ENCODE measurements at regions not wholly inside any gene's neighbourhood (a gene's known extent, or its start where the extent isn't known, plus 50 kb on each side); places are given as distances from the start of the nearest gene placed in this dataset.

GRCh38 chr2:125588780-125589179 lies 1067.2 kb upstream of the GYPC start:
- TF ChIP-seq TAF1 (conservative IDR thresholded peaks at IDR 0.05) (no peak), CTCF (IDR thresholded peaks at IDR 0.05; ENCODE audit: low read depth, low read length, missing input control) (no peak), MAX (IDR thresholded peaks at IDR 0.05) (no peak), YY1 (IDR thresholded peaks at IDR 0.05) (no peak)
